ENCODE measurements at regions not wholly inside any gene's neighbourhood (a gene's known extent, or its start where the extent isn't known, plus 50 kb on each side); places are given as distances from the start of the nearest gene placed in this dataset.

DNA sequence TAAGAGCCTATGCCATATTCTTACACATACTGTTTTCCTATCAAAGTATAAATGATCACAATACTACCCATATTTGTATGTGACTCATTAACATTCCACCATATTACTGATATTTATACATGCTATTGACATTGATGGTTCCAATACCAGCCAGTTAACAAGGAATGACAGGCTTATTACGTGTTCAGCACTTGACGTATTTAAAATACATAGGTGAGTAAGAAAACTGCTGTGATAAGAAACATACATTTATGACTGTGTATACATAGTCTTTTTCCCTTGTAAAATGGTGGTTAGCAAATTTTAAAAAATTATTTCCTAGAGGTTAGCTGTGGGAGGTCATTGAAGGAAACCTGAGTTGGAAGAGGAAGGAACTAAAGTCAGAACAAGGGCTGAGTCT lies 81.1 kb upstream of the NEUROD6 start:
- BruUV-seq (replicated peaks): no TSS peak
- intact Hi-C loops (cut with micrococcal nuclease; ENCODE audit: unreplicated experiment): no loop called here
- no peaks in the 10 kb centered on the region for H3K36me3 ChIP-seq (ENCODE audit: control insufficient read depth, insufficient read depth, low read length)
- ChIA-PET POLR2A (no interaction called here), CTCF (no interaction called here)
- H3K4me3 ChIP-seq (ENCODE audit: low read depth in 2 of 2, low read length in 2 of 2): no peak overlapping the region
- ATAC-seq: no peak
- DNase-seq (ENCODE audit: low read depth, low spot score): no peak
- in situ Hi-C loops (cut with HindIII; ENCODE audit: low pct_unique_long_range_greater_than_20kb, low sequenced_read_pairs): no loop called here
- no peaks in the 10 kb centered on the region for H3K27me3 ChIP-seq (ENCODE audit: control insufficient read depth, insufficient read depth, low read length)
- TF ChIP-seq, protein P1, sequence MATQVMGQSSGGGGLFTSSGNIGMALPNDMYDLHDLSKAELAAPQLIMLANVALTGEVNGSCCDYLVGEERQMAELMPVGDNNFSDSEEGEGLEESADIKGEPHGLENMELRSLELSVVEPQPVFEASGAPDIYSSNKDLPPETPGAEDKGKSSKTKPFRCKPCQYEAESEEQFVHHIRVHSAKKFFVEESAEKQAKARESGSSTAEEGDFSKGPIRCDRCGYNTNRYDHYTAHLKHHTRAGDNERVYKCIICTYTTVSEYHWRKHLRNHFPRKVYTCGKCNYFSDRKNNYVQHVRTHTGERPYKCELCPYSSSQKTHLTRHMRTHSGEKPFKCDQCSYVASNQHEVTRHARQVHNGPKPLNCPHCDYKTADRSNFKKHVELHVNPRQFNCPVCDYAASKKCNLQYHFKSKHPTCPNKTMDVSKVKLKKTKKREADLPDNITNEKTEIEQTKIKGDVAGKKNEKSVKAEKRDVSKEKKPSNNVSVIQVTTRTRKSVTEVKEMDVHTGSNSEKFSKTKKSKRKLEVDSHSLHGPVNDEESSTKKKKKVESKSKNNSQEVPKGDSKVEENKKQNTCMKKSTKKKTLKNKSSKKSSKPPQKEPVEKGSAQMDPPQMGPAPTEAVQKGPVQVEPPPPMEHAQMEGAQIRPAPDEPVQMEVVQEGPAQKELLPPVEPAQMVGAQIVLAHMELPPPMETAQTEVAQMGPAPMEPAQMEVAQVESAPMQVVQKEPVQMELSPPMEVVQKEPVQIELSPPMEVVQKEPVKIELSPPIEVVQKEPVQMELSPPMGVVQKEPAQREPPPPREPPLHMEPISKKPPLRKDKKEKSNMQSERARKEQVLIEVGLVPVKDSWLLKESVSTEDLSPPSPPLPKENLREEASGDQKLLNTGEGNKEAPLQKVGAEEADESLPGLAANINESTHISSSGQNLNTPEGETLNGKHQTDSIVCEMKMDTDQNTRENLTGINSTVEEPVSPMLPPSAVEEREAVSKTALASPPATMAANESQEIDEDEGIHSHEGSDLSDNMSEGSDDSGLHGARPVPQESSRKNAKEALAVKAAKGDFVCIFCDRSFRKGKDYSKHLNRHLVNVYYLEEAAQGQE (IDR thresholded peaks at IDR 0.05; ENCODE audit: insufficient read depth in 1 of 2, low read depth in 2 of 2, low read length in 1 of 2): no peak
- TF ChIP-seq SIN3A (IDR thresholded peaks at IDR 0.05; ENCODE audit: borderline replicate concordance, insufficient read depth, low read depth, low read length) (no peak), POLR2AphosphoS5 (IDR thresholded peaks at IDR 0.05; ENCODE audit: low read depth, low read length) (no peak), TCF7L2 (IDR thresholded peaks at IDR 0.05; ENCODE audit: low read depth, low read length) (no peak)
- TF ChIP-seq, protein P2, sequence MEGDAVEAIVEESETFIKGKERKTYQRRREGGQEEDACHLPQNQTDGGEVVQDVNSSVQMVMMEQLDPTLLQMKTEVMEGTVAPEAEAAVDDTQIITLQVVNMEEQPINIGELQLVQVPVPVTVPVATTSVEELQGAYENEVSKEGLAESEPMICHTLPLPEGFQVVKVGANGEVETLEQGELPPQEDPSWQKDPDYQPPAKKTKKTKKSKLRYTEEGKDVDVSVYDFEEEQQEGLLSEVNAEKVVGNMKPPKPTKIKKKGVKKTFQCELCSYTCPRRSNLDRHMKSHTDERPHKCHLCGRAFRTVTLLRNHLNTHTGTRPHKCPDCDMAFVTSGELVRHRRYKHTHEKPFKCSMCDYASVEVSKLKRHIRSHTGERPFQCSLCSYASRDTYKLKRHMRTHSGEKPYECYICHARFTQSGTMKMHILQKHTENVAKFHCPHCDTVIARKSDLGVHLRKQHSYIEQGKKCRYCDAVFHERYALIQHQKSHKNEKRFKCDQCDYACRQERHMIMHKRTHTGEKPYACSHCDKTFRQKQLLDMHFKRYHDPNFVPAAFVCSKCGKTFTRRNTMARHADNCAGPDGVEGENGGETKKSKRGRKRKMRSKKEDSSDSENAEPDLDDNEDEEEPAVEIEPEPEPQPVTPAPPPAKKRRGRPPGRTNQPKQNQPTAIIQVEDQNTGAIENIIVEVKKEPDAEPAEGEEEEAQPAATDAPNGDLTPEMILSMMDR (IDR thresholded peaks at IDR 0.05): no peak
- no peaks in the 10 kb centered on the region for H3K9me3 ChIP-seq (ENCODE audit: control insufficient read depth, insufficient read depth, low read depth, low read length)
- no peak overlapping the region for H3K27ac ChIP-seq (ENCODE audit: low read length)
- no peaks in the 10 kb centered on the region for H3K4me1 ChIP-seq (ENCODE audit: control insufficient read depth, insufficient read depth, low read length)

DNA sequence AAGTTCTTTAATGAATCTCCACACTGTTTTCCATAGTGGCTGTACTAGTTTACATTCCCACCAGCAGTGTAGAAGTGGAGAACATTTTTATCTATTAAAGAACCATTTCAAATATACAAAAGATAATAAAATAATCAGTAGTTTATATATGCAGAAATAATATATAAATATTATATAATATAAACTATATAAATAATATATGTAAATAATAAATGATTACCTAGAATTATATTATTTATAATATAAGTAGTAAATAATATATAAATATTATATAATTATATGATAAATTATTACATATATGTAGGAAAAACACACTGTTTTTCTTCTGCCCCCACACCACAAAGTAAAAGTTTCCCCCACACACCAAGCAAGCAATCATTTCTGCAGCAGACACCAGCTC lies 83.5 kb upstream of the NEUROD6 start:
- intact Hi-C loops (cut with micrococcal nuclease; ENCODE audit: unreplicated experiment): no loop called here
- Histone ChIP-seq H3K4me1 (ENCODE audit: control insufficient read depth, insufficient read depth, low read length) (no peaks in the 10 kb centered on the region), H3K36me3 (ENCODE audit: control insufficient read depth, insufficient read depth, low read length) (no peaks in the 10 kb centered on the region), H3K27ac (ENCODE audit: low read length) (no peak overlapping the region), H3K9me3 (ENCODE audit: control insufficient read depth, insufficient read depth, low read depth, low read length) (no peaks in the 10 kb centered on the region), H3K27me3 (ENCODE audit: control insufficient read depth, insufficient read depth, low read length) (no peaks in the 10 kb centered on the region), H3K4me3 (ENCODE audit: low read depth in 2 of 2, low read length in 2 of 2) (no peak overlapping the region)
- ChIA-PET CTCF (no interaction called here), POLR2A (no interaction called here)
- in situ Hi-C loops (cut with HindIII; ENCODE audit: low pct_unique_long_range_greater_than_20kb, low sequenced_read_pairs): no loop called here
- TF ChIP-seq SIN3A (IDR thresholded peaks at IDR 0.05; ENCODE audit: borderline replicate concordance, insufficient read depth, low read depth, low read length) (no peak), POLR2AphosphoS5 (IDR thresholded peaks at IDR 0.05; ENCODE audit: low read depth, low read length) (no peak), TCF7L2 (IDR thresholded peaks at IDR 0.05; ENCODE audit: low read depth, low read length) (no peak)
- TF ChIP-seq, protein P1 (IDR thresholded peaks at IDR 0.05; ENCODE audit: insufficient read depth in 1 of 2, low read depth in 2 of 2, low read length in 1 of 2): no peak
- TF ChIP-seq, protein P2 (IDR thresholded peaks at IDR 0.05): no peak
- no peak for DNase-seq (ENCODE audit: low read depth, low spot score)
- no peak for ATAC-seq
- no TSS peak for BruUV-seq (replicated peaks)

All from Panc1 (cell line).